Activated naive CD8-positive, alpha-beta T cell treated with anti-CD3 and anti-CD28 coated beads, Interleukin-2, amount 10 ng/mL, durations not matched to agents 7 days and 5 days (primary cell): ENCODE measurements at regions not wholly inside any gene's neighbourhood (a gene's known extent, or its start where the extent isn't known, plus 50 kb on each side); places are given as distances from the start of the nearest gene placed in this dataset.
"Not testable (repeated sequence)": the region's sequence is repeated elsewhere in the genome, so short reads cannot be mapped to it uniquely, and the experiment has no call there.

Experiments used
- ATAC-seq: fragments of 150-1000 bp; cut with Tn5 transposase; one replicate; pipeline ENCODE4 v1.10.0; 2021; ENCODE audit warnings: low read depth, moderate library complexity
- POLR2A ChIA-PET: fragments of 350-600 bp; sonication (Branson Sonifier 250); formaldehyde crosslinking; loops from one replicate; lab custom pipeline; 2021; ENCODE audit warnings: antibody characterized with exemption; lab: Charles Lee
- DNase-seq: peaks from one replicate; pipeline ENCODE4 v3.0.0; 2021
- H3K27ac Mint-ChIP-seq: one replicate; pipeline ENCODE4 v1.8.0; 2022; ENCODE audit warnings: mild to moderate bottlenecking, mixed read lengths
- H3K27me3 Mint-ChIP-seq: one replicate; pipeline ENCODE4 v1.8.0; 2022; ENCODE audit warnings: mild to moderate bottlenecking, moderate library complexity, mixed read lengths
- H3K36me3 Mint-ChIP-seq: one replicate; pipeline ENCODE4 v1.8.0; 2021; ENCODE audit warnings: mild to moderate bottlenecking, mixed read lengths
- H3K4me1 Mint-ChIP-seq: one replicate; pipeline ENCODE4 v1.8.0; 2021; ENCODE audit warnings: mixed read lengths
- H3K4me3 Mint-ChIP-seq: one replicate; pipeline ENCODE4 v1.8.0; 2022; ENCODE audit warnings: mild to moderate bottlenecking, moderate library complexity, mixed read lengths
- H3K9me3 Mint-ChIP-seq: one replicate; pipeline ENCODE4 v1.8.0; 2021; ENCODE audit warnings: mixed read lengths

DNA sequence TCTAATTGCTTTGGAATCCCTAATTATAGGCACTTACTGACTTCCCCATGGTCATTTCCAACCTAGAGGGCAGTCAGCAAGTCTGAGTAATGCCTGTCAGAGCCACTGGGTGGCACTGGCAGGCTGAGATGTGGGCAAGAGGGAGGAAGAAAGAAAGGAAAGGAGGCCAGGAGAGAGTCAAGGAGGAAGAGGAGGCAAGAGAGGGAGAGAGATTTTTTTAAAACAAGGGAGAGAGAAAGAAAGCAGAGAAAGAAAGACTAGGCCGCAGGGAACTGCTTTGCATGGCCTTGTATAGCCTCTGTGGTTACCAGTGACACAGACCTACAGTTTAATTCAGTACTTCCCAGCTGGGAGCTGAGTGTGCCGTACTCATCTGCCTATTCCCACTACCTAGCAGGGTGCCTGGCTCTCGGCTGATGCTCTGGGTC, 210.4 kb upstream of the ADO start:
- Mint-ChIP-seq H3K4me3 (no peak overlapping the region), H3K4me1 (peaks cover 3% of the 10 kb centered on the region), H3K27ac (peak overlapping the region; percentile 28), H3K9me3 (no peaks in the 10 kb centered on the region), H3K27me3 (peaks cover under 1% of the 10 kb centered on the region), H3K36me3 (no peaks in the 10 kb centered on the region)
- DNase-seq (peak; percentile 60), ATAC-seq (no peak)
- POLR2A ChIA-PET = no interaction called here

GRCh38 chr10:62597226-62597625, 207.3 kb upstream of the ADO start:
- DNase-seq = no peak
- Mint-ChIP-seq H3K9me3 (no peaks in the 10 kb centered on the region), H3K4me3 (no peak overlapping the region), H3K27ac (no peak overlapping the region), H3K36me3 (no peaks in the 10 kb centered on the region), H3K27me3 (peaks cover 12% of the 10 kb centered on the region), H3K4me1 (peaks cover 3% of the 10 kb centered on the region)
- POLR2A ChIA-PET = no interaction called here
- no peak for ATAC-seq

GRCh38 chr10:62599161-62599560, 205.4 kb upstream of the ADO start:
- peaks cover 14% of the 10 kb centered on the region for H3K27me3 Mint-ChIP-seq
- ATAC-seq (no peak), DNase-seq (no peak)
- POLR2A ChIA-PET = no interaction called here
- H3K4me1 Mint-ChIP-seq = no peaks in the 10 kb centered on the region
- no peaks in the 10 kb centered on the region for H3K9me3 Mint-ChIP-seq
- H3K36me3 Mint-ChIP-seq = no peaks in the 10 kb centered on the region
- no peak overlapping the region for H3K27ac Mint-ChIP-seq
- H3K4me3 Mint-ChIP-seq = no peak overlapping the region

- DNase-seq, ATAC-seq, H3K4me1 Mint-ChIP-seq, H3K27ac Mint-ChIP-seq, POLR2A ChIA-PET, H3K9me3 Mint-ChIP-seq, H3K27me3 Mint-ChIP-seq, H3K36me3 Mint-ChIP-seq, H3K4me3 Mint-ChIP-seq: not testable (repeated sequence)
These were observed 198.0 kb upstream of the ADO start for GRCh38 chr10:62606551-62606950.

DNA sequence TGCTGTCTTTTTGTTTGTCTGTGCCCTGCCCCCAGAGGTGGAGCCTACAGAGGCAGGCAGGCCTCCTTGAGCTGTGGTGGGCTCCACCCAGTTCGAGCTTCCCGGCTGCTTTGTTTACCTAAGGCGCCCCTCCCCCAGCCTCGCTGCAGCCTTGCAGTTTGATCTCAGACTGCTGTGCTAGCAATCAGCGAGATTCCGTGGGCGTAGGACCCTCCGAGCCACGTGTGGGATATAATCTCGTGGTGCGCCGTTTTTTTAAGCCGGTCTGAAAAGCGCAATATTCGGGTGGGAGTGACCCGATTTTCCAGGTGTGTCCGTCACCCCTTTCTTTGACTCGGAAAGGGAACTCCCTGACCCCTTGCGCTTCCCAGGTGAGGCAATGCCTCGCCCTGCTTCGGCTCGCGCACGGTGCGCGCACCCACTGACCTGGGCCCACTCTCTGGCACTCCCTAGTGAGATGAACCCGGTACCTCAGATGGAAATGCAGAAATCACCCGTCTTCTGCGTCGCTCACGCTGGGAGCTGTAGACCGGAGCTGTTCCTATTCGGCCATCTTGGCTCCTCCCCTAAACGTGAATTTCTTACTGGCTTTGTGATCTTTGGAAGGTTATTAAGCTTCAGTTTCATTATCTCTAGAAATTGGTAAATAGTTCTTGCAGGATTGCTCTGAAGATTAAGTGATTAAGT, 196.2 kb upstream of the ADO start:
- not testable (repeated sequence) for H3K4me3 Mint-ChIP-seq, H3K27ac Mint-ChIP-seq

DNA sequence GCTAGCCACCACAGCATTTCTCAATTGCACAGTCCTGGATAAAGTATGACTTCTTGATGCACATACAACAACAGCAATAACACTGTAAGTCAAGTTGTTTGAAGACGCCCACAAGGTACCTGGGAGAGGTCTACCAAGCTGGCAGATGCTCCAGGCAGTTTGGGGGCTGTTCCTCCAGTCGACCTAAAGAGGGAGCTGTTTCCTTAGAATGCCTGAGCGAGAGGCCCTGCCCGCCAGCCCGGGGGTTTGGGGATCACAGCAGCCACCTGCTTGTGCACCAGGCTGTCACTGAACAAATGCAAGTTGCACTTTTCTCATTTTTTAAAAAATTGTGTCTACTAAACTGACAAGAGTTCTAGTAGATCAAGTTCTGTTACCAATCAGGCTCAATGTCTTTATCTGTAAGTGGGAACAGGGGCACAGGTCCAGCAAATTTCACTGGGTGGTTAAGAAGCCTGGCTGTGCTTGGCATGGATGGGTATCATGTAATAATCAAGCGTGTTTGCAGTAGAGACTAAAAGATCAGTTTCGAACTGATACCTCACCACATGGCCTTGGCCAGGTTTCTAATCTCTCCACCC, 193.8 kb upstream of the ADO start:
- H3K4me1 Mint-ChIP-seq = peaks cover 15% of the 10 kb centered on the region
- ATAC-seq (peak; percentile 89), DNase-seq (peak; percentile 61)
- H3K36me3 Mint-ChIP-seq = peaks cover 1% of the 10 kb centered on the region
- no peaks in the 10 kb centered on the region for H3K9me3 Mint-ChIP-seq
- H3K27me3 Mint-ChIP-seq = peaks cover 2% of the 10 kb centered on the region
- H3K27ac Mint-ChIP-seq = no peak overlapping the region
- POLR2A ChIA-PET = interaction anchor here (1.0 to 1.3 kb wide), 2 partner anchors 207 to 522 kb away, joined by 3 to 4 read pairs; partner anchors contain the start of gene NRBF2
- no peak overlapping the region for H3K4me3 Mint-ChIP-seq

More for the DNA sequence above, 196.2 kb upstream of the ADO start:
- POLR2A ChIA-PET, H3K4me1 Mint-ChIP-seq, H3K9me3 Mint-ChIP-seq, H3K36me3 Mint-ChIP-seq, H3K27me3 Mint-ChIP-seq, ATAC-seq, DNase-seq: not testable (repeated sequence)

- peaks cover 1% of the 10 kb centered on the region for H3K36me3 Mint-ChIP-seq
- H3K4me1 Mint-ChIP-seq = peaks cover 16% of the 10 kb centered on the region
- no peak overlapping the region for H3K4me3 Mint-ChIP-seq
- POLR2A ChIA-PET = interaction anchor here (0.9 kb wide), 1 partner anchor 203 kb away, joined by 4 read pairs; the partner anchor contains the start of gene EGR2
- DNase-seq (no peak), ATAC-seq (no peak)
- peaks cover 2% of the 10 kb centered on the region for H3K27me3 Mint-ChIP-seq
- H3K27ac Mint-ChIP-seq = no peak overlapping the region
- H3K9me3 Mint-ChIP-seq = no peaks in the 10 kb centered on the region
These were observed 191.1 kb upstream of the ADO start for GRCh38 chr10:62613424-62613823.

DNA sequence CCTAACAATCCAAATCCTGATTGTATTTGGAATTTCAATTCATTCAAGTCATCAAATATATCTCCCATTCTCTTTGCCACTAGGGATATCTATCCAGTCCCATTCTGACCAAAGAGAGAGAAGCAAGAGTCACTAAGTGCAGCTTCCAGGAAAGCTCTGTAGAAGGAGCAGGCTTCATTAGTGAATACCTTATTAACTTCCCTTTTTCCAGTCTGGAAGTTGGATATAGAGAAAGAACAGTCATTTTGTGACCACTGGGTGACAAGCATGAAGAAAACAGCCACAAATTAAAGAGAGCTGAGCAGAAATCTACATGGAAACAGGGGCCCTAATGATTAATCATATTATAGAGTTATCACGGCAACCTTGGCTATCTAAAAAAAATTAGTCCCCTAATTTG, 190.7 kb upstream of the ADO start:
- Mint-ChIP-seq H3K27ac (no peak overlapping the region), H3K27me3 (peaks cover 2% of the 10 kb centered on the region), H3K36me3 (peaks cover 1% of the 10 kb centered on the region), H3K4me3 (no peak overlapping the region), H3K9me3 (no peaks in the 10 kb centered on the region), H3K4me1 (peaks cover 17% of the 10 kb centered on the region)
- POLR2A ChIA-PET = no interaction called here
- ATAC-seq = no peak
- no peak for DNase-seq

DNA sequence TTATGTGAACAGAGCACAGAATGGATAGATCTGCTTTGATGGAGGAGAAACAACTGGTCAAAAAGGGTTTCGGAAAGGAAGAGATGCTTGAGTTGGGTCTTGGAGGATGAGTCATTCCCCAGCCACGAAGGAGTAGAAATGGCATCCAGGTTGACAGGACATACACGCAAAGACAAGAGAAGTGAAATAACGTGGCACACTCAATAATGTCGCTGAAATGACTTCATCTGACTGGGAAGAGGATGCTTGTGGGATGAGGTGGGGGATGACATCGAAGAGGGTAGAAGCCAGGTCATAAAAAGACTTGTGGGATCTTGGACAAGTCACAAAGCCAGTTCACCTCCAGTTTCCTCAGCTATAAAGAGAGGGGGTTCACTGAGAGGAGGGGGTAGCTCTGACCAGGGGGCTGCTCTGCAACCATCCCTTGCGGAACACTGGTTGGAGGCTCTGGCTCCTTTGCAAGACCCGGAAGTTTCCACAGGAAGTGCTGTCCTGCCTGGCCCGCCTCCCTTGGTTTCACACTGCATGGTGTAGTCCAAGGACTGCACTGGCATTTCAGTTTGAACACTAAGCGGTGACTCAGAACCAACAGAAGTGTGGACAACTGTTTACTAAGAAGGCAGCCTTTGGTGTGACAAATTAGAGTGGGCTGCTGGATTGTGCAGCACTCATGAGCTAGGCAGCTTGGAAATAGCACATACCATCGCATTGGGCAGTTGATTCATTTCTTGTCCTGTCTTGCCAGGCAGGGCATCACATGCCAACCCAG, 189.9 kb upstream of the ADO start:
- no peak for ATAC-seq
- Mint-ChIP-seq H3K4me3 (no peak overlapping the region), H3K9me3 (no peaks in the 10 kb centered on the region), H3K36me3 (peaks cover 1% of the 10 kb centered on the region), H3K4me1 (peaks cover 20% of the 10 kb centered on the region), H3K27ac (no peak overlapping the region), H3K27me3 (peaks cover 2% of the 10 kb centered on the region)
- POLR2A ChIA-PET = no interaction called here
- no peak for DNase-seq

GRCh38 chr10:62616885-62617590, 187.5 kb upstream of the ADO start:
- peaks cover 17% of the 10 kb centered on the region for H3K4me1 Mint-ChIP-seq
- ATAC-seq = no peak
- POLR2A ChIA-PET = no interaction called here
- peaks cover under 1% of the 10 kb centered on the region for H3K36me3 Mint-ChIP-seq
- H3K27me3 Mint-ChIP-seq = peaks cover under 1% of the 10 kb centered on the region
- DNase-seq = no peak
- no peak overlapping the region for H3K4me3 Mint-ChIP-seq
- no peak overlapping the region for H3K27ac Mint-ChIP-seq
- H3K9me3 Mint-ChIP-seq = no peaks in the 10 kb centered on the region

DNA sequence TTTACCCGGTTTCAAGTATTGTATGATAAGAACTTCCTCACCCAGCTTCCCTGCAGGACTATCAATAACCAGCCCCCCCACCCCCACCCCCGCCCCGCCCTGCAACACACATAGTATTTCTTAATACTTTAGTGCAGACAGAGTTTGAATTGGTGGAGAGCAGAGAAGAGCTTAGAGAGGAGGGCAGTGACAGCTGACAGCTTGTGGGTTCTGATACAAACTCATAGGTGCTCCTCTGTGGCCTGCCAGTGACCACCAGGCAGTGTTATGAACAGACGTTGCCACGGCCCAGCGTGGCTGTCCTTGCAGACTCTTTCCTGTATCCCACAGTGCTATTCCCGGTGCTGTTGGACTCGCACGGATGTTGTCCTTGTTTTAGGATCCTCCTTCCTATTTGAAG, 186.9 kb upstream of the ADO start:
- H3K27me3 Mint-ChIP-seq = no peaks in the 10 kb centered on the region
- POLR2A ChIA-PET = no interaction called here
- ATAC-seq (no peak), DNase-seq (no peak)
- H3K4me3 Mint-ChIP-seq = no peak overlapping the region
- no peaks in the 10 kb centered on the region for H3K36me3 Mint-ChIP-seq
- H3K4me1 Mint-ChIP-seq = peaks cover 15% of the 10 kb centered on the region
- H3K9me3 Mint-ChIP-seq = no peaks in the 10 kb centered on the region
- no peak overlapping the region for H3K27ac Mint-ChIP-seq

DNA sequence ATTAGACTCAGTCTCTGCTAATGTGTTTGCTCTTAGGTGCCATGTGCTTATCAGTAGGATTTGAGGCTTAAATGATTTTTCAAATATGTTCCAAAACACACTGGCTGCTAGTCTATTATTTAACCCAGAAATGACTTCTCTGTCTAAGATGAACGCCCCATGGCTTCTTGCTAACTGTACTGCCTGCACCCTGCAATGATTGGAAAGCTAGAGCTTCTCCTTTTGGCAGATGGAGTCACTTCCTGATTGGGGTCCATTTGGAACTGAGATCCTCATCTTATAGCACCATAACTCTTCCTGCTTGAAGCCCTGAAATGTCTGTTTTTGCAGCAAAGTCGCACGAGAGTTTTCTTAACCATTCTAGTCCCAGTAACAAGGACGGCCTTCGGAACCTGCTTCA, 186.5 kb upstream of the ADO start:
- Mint-ChIP-seq H3K9me3 (no peaks in the 10 kb centered on the region), H3K27ac (no peak overlapping the region), H3K4me3 (no peak overlapping the region), H3K36me3 (no peaks in the 10 kb centered on the region), H3K27me3 (no peaks in the 10 kb centered on the region), H3K4me1 (peaks cover 15% of the 10 kb centered on the region)
- ATAC-seq (no peak), DNase-seq (no peak)
- POLR2A ChIA-PET = no interaction called here
